ENCODE measurements at regions not wholly inside any gene's neighbourhood (a gene's known extent, or its start where the extent isn't known, plus 50 kb on each side); places are given as distances from the start of the nearest gene placed in this dataset.

DNA sequence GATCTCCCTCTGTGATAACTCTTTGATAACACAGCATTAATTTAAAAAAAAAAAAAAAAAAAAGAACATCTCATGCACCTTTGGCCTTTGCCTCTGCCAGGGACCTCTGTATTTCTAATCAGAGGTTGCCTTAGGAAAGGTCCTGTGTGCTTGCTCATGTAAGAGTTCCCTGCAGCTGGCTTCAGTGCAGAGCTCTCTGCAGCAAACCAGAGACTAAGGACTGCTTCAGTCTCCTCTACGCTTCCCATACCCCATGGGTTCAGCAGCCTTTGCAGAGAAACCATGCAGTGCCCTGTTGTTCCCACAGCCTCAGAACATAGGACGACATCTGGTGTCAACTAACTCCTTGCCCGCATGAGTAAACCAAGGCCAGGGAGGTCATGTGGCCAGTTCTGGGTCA, 236.6 kb upstream of the KLHL29 start:
- TF ChIP-seq IKZF4 (CRISPR knock-in tag; IDR thresholded peaks at IDR 0.05; ENCODE audit: borderline replicate concordance, low read depth, not compliant biosample characterization) (no peak), EP300 (IDR thresholded peaks at IDR 0.05; ENCODE audit: low read depth in 2 of 2, low read length in 2 of 2) (no peak), EP300 (CRISPR knock-in tag; IDR thresholded peaks at IDR 0.05; ENCODE audit: borderline replicate concordance) (no peak), JUN (CRISPR knock-in tag; IDR thresholded peaks at IDR 0.05) (no peak), SETDB1 (CRISPR knock-in tag; IDR thresholded peaks at IDR 0.05; ENCODE audit: borderline replicate concordance) (no peak), ZNF260 (CRISPR knock-in tag; IDR thresholded peaks at IDR 0.05; ENCODE audit: borderline replicate concordance, low read depth) (no peak), FOXA3 (CRISPR knock-in tag; IDR thresholded peaks at IDR 0.05) (no peak)
- TF ChIP-seq, protein P1, sequence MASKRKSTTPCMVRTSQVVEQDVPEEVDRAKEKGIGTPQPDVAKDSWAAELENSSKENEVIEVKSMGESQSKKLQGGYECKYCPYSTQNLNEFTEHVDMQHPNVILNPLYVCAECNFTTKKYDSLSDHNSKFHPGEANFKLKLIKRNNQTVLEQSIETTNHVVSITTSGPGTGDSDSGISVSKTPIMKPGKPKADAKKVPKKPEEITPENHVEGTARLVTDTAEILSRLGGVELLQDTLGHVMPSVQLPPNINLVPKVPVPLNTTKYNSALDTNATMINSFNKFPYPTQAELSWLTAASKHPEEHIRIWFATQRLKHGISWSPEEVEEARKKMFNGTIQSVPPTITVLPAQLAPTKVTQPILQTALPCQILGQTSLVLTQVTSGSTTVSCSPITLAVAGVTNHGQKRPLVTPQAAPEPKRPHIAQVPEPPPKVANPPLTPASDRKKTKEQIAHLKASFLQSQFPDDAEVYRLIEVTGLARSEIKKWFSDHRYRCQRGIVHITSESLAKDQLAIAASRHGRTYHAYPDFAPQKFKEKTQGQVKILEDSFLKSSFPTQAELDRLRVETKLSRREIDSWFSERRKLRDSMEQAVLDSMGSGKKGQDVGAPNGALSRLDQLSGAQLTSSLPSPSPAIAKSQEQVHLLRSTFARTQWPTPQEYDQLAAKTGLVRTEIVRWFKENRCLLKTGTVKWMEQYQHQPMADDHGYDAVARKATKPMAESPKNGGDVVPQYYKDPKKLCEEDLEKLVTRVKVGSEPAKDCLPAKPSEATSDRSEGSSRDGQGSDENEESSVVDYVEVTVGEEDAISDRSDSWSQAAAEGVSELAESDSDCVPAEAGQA (IDR thresholded peaks at IDR 0.05; ENCODE audit: low read depth) = no peak
- TF ChIP-seq, protein P1 (CRISPR knock-in tag; IDR thresholded peaks at IDR 0.05; ENCODE audit: borderline replicate concordance) = no peak
- TF ChIP-seq, protein P2, sequence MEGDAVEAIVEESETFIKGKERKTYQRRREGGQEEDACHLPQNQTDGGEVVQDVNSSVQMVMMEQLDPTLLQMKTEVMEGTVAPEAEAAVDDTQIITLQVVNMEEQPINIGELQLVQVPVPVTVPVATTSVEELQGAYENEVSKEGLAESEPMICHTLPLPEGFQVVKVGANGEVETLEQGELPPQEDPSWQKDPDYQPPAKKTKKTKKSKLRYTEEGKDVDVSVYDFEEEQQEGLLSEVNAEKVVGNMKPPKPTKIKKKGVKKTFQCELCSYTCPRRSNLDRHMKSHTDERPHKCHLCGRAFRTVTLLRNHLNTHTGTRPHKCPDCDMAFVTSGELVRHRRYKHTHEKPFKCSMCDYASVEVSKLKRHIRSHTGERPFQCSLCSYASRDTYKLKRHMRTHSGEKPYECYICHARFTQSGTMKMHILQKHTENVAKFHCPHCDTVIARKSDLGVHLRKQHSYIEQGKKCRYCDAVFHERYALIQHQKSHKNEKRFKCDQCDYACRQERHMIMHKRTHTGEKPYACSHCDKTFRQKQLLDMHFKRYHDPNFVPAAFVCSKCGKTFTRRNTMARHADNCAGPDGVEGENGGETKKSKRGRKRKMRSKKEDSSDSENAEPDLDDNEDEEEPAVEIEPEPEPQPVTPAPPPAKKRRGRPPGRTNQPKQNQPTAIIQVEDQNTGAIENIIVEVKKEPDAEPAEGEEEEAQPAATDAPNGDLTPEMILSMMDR (CRISPR knock-in tag; IDR thresholded peaks at IDR 0.05) = no peak
- TF ChIP-seq, protein P3, sequence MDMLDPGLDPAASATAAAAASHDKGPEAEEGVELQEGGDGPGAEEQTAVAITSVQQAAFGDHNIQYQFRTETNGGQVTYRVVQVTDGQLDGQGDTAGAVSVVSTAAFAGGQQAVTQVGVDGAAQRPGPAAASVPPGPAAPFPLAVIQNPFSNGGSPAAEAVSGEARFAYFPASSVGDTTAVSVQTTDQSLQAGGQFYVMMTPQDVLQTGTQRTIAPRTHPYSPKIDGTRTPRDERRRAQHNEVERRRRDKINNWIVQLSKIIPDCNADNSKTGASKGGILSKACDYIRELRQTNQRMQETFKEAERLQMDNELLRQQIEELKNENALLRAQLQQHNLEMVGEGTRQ (IDR thresholded peaks at IDR 0.05; ENCODE audit: low read depth, low read length) = no peak
- TF ChIP-seq, protein P3 (CRISPR knock-in tag; IDR thresholded peaks at IDR 0.05; ENCODE audit: borderline replicate concordance) = no peak

Measured in HepG2 (cell line).